GM21447 (cell line): ENCODE measurements at regions not wholly inside any gene's neighbourhood (a gene's known extent, or its start where the extent isn't known, plus 50 kb on each side); places are given as distances from the start of the nearest gene placed in this dataset.

Source experiments
- ATAC-seq: cut with Tn5 transposase; IDR thresholded peaks from one replicate; pipeline ENCODE4 v1.9.1; 2021; ENCODE audit not compliant: unreplicated experiment

- ATAC-seq, result no peak
Observed at GRCh38 chr6:15849395-15849794, 186.6 kb upstream of the DTNBP1 start.

- no peak for ATAC-seq
Observed at GRCh38 chr6:15845492-15845891, 182.7 kb upstream of the DTNBP1 start.

DNA sequence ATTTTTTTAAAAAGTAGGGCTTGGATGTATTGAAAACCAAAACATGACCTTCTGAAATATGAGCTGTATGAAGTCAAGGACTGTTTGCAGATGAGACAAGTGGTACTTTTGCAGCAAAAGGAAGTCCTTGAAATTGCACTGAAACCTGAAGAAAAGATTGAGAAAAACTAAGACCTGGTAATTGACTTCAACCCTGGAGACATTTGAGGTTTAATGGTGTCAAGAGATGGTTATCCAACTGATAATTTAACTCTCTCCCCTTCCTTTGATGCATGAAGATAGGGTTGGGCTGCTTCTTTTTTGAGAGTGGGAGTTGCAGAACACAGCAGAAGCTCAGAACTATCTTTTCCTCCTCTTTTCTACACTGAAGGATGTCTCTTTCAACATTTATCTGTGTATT, 180.9 kb upstream of the DTNBP1 start:
- no peak for ATAC-seq

- ATAC-seq, result no peak
Observed at GRCh38 chr6:15843226-15843625, 180.4 kb upstream of the DTNBP1 start.

GRCh38 chr6:15842727-15843117, 179.9 kb upstream of the DTNBP1 start:
- ATAC-seq, result no peak

GRCh38 chr6:15841937-15842726, 179.3 kb upstream of the DTNBP1 start:
- ATAC-seq, result no peak

GRCh38 chr6:15839969-15840541, 177.2 kb upstream of the DTNBP1 start:
- ATAC-seq, result no peak

GRCh38 chr6:15837205-15837604, 174.4 kb upstream of the DTNBP1 start:
- ATAC-seq, result no peak

DNA sequence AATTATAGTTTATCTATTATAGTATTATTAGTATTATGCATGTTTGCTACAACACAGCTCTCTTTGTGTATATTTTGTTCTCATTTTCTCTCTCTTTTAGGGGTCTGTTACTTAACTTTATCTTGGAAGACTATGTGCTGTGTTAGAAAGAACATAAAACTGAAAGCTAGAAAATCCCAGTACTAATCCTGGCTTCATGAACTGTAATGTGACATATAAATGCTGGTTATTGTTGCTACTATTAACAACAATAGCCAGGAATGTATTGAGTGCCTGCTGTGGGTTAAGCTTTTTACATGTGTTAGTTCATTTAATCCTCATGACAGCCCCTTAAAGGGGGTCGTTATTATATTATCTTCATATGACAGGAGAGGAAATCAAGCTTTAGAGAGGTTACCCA, 170.0 kb upstream of the DTNBP1 start:
- ATAC-seq, result no peak

- ATAC-seq, result no peak
Observed at GRCh38 chr6:15829156-15829555, 166.3 kb upstream of the DTNBP1 start.

GRCh38 chr6:15827496-15828255, 164.8 kb upstream of the DTNBP1 start:
- no peak for ATAC-seq

GRCh38 chr6:15826814-15827318, 164.0 kb upstream of the DTNBP1 start:
- no peak for ATAC-seq

GRCh38 chr6:15825332-15825930, 162.6 kb upstream of the DTNBP1 start:
- no peak for ATAC-seq

DNA sequence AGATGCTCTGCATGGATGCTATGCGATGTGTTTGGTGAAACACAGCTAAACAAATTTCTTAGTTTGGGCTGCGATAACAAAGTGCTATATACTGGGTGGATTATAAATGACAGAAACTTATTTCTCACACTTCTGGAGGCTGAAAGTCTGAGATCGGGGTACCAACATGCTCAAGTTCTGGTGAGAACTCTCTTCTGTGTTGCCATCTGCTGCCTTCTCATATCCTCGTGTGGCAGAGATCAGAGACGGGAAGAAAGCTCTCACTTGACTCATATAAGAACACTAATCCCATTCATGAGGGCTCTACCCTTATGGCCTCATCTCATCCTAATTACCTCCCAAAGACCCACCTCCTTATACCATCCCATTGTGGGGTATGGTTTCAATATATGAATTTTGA, 162.0 kb upstream of the DTNBP1 start:
- no peak for ATAC-seq

DNA sequence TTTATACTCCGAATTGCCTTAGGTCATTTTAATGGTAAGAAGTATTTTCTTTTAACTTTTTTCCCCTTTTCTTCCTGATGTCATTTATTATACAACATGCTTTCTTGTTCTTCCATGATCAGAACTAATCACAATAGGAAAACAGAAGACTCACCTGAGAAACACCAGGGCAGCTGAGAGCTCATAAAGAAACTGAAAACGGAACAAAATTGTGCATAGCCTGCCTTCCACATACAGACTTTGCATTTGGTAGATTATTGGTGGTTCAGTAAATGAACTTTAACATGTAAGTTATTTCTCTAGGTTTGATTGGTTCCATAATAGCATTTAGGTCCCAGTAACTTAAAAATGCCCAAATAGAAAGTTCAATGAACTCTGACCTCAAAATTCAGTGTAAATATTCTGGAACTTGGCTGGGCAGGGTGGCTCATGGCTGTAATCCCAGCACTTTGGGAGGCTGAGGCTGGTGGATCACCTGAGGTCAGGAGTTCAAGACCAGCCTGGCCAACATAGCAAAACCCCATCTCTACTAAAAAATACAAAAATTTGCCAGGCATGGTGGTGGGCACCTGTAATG, 161.1 kb upstream of the DTNBP1 start:
- ATAC-seq, result peak; percentile 76

- ATAC-seq, result no peak
Observed at GRCh38 chr6:15822835-15823234, 160.0 kb upstream of the DTNBP1 start.

GRCh38 chr6:15819841-15820240, 157.0 kb upstream of the DTNBP1 start:
- ATAC-seq, result no peak

DNA sequence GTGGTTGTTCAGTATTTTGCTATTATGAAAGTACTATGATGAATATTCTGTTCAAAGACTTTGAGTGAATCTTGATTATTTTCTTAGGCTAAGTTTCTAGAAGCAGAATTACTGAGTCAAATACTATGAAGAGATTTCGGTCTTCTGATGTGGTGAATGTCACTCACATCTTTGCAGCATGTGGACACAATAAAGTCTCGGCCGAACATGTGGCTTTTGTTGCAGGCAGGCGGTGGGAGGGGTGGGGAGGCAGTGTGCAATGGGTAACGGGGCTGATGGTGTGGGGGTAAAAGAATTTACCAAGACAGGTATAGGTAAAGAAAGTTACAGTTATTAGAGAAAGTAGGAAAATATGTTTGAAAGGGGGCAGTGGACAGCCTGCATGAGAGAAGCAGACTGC, 156.4 kb upstream of the DTNBP1 start:
- ATAC-seq, result no peak

- ATAC-seq, result no peak
Observed at GRCh38 chr6:15818491-15818890, 155.7 kb upstream of the DTNBP1 start.

DNA sequence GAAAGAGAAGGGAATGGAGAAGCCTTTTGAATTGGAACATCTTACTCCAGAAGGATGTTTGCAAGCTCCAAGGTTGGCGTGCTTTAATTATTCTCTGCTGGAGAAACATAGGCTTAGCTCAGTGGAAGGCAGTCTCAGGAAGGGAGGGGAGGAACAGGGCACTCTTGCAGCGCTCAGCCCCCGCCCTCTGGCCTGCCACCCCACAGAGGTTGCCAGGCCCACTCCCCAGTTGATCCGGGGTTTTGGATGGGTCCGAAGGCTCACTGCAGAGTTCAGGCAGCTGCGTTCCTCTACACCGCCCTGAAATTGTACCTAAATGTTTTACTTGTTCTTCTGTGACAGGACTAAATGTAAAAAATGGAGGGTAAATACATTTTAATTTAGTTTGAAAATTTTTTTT, 155.2 kb upstream of the DTNBP1 start:
- no peak for ATAC-seq

GRCh38 chr6:15817100-15817499, 154.3 kb upstream of the DTNBP1 start:
- ATAC-seq, result no peak
